G401 (cell line): ENCODE measurements at regions not wholly inside any gene's neighbourhood (a gene's known extent, or its start where the extent isn't known, plus 50 kb on each side); places are given as distances from the start of the nearest gene placed in this dataset.

Source experiments
- DNase-seq: peaks from one replicate; pipeline ENCODE4 v3.0.0-alpha.2; 2015; ENCODE audit warnings: low spot score
- in situ Hi-C: cut with HindIII; loops from 2 replicates; pipeline ENCODE4 v1.10.0; 2016; ENCODE audit warnings: low sequenced_read_pairs, mixed read lengths

DNA sequence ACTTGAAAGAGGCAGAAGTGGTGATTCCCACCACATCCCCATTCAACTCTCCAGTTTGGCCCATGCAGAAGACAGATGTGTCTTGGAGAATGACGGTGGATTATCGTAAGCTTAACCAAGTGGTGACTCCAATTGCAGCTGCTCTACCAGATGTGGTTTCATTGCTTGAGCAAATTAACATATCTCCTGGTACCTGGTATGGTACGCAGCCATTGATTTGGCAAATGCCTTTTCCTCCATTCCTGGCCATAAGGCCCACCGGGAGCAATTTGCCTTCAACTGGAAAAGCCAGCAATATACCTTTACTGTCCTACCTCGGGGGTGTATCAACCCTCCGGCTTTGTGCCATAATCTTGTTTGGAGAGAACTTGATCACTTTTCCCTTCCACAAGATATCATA, 411.5 kb upstream of the SMIM21 start:
- no peak for DNase-seq
- in situ Hi-C loops = no loop called here

DNA sequence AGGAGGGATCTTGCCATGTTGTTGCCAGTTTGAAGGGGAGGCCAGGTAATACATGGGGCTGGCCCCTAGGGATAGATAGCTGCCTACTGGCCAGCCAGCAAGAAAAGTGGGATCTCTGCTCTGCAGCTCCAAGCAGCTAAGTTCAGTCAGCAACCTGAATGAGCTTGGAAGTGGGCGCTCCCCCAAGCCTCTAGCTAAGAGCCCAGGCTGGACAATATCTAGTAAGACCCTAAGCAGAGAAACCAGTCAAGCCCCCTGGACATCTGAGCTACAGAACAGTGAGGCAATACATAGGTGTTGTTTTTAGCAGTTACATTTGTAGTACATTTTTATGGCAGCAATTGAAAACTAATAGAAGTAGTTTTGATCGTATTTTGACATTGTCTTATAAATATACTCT, 409.8 kb upstream of the SMIM21 start:
- no peak for DNase-seq
- in situ Hi-C loops = no loop called here

DNA sequence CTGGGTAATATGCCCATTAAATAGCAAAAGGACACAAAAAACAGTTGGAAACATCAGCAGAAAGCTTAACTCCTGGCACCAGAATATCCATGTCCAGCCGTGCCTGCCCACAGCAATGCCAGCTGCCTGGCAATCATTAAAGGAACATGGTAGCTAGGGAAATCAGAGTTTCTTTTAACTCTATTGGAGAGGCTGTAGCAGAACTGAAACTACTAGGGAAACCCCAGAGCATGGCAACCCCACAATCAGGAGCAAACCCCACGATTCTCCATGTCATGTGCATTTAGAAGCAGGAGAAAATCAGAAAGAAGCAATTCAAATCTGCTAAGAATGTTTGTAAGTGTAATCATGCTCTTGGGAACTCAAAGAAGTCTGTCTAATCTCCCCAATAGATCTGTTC, 409.0 kb upstream of the SMIM21 start:
- no peak for DNase-seq
- in situ Hi-C loops = no loop called here

DNA sequence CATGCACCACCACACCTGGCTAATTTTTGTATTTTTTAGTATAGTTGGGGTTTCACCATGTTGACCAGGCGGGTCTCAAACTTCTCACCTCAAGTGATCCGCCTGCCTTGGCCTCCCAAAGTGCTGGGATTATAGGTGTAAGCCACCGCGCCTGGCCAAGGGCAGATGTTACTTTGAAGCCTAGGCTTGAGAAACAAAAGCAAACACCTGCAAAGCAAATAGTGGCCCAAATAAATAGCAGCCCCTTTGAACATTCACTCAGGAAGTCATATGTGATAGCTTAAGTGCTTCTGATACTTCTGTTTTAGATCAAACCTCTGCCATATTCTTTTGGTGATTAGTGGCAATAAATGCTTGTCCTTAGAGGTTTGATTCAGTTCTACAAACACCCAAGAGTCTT, 404.5 kb upstream of the SMIM21 start:
- DNase-seq = no peak
- in situ Hi-C loops = no loop called here

DNA sequence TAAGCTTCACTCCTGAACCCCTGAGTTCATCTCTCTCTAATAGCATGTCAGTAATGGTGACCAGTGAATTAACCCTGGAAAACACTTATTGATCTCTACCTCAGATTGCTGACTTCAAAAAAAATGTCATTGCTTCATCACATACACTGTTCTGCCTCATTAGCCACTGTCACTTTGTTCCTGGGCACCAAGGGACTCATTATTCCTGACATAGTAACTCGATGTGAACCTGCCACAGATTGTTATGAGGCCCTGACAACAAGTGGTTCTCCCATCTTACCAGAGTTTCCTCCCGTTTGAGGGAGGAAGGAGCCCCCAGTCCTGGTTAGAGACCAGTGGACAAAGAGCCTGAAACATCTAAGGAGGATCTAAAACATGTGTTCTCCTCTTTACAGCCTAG, 403.3 kb upstream of the SMIM21 start:
- DNase-seq = no peak
- in situ Hi-C loops = no loop called here

DNA sequence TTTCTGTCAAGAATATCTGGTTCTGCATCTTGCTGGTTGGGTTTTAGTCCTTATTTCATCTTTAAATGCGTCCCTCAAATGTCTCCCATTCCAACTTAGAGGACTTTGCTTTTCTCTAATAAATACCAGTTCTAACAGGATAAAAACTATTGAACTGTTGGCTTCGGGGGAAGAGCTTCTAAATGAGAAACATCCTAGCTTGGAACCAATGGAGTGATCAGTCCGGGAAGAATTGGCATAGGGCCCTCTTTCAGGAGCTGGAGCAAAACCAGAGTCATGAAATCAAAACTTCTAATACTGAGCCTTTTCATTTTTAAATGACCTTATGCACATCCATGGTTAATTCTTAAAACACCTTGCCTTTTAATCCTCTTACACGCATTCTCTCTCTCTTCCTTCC, 401.6 kb upstream of the SMIM21 start:
- in situ Hi-C loops = no loop called here
- DNase-seq = no peak

DNA sequence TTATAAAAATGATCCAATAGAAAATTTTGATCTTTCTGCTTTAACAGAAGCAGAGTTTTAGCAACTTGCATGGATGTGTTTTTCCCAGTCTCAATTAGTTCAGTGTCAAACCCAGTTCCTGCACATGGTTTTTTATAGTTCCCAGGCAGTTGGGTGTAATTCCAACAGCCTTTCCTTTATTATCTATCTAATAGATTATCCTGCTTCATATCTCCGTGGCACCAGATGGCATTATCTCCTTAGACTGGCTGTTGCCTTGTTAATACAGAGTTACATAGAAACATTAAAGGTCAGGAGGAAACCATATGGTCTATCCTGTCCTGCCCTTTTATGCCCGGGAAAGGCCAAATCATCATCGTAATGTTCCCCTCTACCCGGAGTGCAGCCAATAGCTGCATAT, 400.9 kb upstream of the SMIM21 start:
- in situ Hi-C loops = no loop called here
- peak; percentile 2 for DNase-seq

DNA sequence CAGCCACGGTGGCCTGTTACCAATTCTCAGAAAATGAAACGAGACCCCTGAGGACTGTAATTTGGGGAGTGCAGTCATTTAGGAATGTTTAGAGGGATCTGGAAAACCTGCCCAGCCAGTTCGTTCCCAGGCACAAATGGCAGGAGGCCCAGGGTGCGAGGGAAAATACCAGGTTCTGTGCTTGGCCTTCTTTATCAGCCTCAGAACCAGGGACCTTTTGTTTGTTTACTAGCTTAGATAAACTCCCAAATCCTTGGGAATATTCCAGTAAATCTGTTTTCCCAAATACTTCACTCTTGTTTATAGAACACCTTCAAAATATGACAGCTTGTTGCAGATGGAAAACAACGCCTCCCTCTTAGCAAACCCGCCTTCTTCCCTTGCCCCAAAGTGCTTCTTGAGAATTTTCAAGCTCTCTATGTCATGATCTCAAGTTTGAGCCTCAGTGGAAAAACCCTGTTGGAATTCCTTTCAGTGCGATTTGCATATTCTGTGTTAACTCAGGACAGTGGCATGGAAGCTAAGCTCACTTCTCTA, 400.3 kb upstream of the SMIM21 start:
- no peak for DNase-seq
- in situ Hi-C loops = no loop called here

DNA sequence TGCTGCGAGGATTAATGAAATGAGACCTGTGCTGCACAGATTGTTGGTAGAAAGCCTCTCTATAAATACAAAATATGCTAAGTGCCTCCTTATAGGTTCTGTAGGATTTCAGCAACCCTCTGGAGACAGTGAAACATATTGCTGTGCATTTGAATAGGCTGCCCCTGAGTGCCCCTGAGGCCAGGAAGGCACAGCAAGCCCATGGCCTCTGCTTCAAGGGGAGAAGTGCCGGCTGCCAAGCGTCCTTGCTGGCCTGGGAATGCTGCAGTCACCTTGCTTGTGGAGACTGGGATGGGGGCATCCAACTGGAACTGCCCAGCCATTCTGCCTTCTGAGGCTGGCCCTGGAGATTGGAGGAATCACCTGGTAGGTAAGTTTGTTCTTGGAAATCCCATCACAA, 397.2 kb upstream of the SMIM21 start:
- in situ Hi-C loops = no loop called here
- no peak for DNase-seq

DNA sequence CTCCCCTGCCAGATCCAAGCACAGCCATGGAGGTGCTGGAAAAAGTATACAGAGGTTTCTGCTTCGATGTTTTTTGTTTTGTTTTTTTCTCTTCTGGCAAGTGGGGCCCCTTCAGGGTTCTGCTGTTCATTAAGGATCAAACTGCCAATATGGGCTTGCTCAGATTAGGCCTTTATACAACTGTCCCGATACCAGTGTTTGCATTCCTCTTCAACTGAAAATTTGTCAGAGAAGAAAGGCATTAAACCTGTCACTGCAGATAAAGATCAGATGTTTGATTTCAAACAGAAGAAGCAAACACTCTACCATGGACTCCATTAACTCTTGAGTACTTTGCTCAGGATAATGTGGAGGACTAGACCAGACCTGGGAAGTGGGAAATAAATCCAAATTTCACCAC, 396.0 kb upstream of the SMIM21 start:
- in situ Hi-C loops = no loop called here
- DNase-seq = no peak

DNA sequence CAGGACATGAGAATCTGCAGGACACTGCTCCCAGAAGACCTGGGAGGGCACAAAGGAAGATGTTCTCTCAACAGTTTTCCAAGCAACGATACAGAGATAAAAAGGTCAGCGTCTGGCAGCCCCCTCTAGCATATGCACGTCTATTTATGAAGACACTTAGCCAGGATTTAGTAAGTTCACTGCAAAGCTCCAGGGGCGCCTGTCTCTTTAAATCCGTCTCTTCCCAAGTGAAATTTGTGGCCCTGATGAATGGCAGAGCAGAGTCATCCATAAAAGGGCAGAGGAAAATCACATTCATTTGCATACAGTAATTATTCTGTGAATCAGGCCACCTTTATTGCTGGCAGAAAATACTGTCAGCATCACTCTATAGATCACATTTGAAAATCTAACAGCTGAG, 390.9 kb upstream of the SMIM21 start:
- in situ Hi-C loops = no loop called here
- DNase-seq = no peak

DNA sequence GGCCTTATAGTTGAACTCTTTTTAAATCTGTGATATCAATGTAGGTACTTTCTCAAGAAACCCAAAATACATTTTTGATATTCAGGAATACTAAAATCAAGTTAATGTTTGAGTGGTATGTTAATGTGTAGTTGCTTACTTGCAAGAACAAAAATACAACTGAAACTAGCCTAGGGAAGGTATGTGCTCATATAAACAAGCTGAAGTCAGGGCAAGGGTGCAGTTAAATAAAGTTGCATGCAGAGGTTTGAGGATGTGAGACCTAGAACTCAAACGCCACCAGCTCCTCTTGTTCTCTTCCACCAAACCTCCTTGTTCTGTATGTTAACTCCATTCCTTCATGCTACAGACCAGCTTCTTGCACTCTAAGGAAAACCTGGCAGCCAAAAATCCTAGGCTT, 388.3 kb upstream of the SMIM21 start:
- no peak for DNase-seq
- in situ Hi-C loops = no loop called here

DNA sequence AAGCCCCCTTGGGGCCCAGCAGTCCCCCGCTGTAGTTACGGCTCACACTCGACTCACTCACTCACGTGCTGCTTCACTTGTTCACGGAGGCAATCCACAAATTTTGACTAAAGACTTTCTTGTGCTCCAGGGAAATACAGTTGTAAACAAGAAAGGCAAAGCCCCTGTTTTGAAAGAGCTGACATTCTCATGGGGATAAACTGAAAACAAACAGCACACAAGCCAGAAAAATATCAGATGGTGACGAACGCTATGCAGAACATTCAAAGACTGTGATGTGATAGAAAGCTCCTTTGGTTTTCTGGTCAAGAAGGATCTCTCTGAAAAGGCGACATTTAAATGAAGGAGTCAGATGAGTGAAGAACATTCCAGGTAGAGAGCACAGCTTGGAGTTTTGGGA, 385.3 kb upstream of the SMIM21 start:
- in situ Hi-C loops = no loop called here

DNA sequence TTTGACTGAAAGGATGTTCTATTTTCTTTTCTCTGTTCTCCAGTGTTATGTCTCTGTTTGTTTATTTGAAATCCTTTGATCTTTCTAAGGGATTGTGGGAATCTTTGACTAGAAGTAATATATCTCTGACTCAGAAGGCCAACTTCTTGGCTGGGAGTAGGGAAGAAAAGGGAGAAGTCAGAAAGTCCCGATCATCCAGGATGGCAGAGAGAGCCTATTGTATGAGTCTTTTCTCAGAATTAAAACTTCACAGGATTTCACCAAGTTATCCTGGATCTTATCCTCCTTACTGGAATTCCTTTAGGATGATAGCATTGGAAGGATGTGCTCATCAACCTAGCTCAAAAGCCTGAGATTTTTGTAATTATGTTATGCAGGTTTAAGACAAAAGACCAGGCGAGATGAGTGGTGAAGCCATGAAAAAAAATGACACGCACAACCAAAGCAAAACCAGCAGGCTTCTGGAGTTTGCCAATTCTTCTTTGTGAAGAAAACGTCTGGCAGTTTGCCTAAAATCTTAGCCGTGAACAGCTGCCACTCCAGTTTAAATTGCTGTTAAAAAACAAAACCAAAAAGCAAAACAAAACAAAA, 383.6 kb upstream of the SMIM21 start:
- DNase-seq = no peak

More for the DNA sequence above, 385.3 kb upstream of the SMIM21 start:
- no peak for DNase-seq

DNA sequence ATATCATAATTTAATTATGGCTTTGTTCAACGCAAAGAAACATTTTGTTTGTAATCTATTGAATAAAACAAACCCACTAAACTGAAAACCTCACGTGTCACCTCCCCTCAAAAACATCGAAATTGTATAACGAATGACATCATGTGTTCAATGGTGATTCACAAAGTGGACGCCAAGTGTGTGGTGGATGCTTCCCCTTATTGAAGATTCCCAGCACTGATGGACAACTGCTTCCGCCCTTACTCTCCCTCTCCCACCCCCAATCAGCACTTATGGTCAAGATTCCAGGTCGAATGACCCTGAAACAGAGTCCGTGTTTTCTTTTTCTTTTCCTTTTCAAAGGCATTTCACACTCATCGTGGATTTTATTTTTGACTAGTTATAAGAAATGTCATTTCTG, 383.0 kb upstream of the SMIM21 start:
- DNase-seq = no peak
- in situ Hi-C loops = no loop called here

More for the DNA sequence above, 383.6 kb upstream of the SMIM21 start:
- in situ Hi-C loops = no loop called here

DNA sequence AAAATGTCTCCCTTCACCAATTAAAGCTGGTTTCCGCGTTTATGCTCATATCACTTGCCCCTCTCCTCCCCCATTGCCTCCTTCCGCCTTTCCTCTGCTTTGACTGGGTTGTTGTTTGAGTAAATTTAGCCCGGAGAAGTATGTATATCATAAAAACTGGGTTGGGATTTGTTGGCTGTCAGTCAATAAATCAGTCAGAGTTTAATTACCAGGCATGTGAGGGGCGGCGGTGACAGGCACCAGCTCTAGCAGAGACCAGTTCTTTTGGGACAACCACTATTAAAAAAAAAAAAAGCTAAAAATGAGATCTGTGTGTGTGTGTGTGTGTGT, 382.4 kb upstream of the SMIM21 start:
- no peak for DNase-seq
- in situ Hi-C loops = no loop called here

DNA sequence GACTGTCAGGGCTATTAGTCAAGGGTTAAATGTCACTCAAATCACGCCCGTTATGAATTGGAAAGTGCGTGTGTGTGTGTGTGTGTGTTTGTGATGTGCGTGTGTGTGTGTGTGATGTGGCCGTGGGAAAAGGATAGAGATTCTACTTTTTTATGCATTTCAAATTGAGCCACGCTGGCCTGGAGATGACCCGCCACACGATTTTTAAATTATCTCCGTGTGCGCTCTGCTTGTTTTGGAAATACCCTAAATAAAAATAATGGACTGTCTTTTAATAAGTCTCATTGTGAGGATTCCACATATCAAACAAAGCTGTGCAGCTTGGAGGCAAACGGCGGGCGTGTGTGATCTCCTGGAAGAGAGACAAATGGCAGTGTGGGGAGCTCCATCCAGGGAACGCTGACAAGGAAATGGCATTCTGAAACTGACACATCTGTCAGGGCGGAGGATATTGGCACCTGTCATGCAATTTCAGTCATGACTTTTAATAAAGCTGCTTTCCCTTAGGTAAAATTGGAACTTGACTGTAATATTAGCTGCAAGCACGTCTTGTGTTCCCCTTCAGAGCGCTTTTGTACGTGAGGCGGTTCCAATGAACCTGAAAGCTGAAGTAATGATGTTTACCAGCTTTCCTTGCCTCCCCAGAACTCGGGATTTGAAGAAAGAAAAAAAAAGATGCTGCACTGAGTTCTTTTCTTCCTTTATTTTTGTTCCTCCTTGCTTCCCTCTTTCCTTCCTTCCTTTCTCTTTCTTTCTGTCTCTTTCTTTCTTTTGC, 381.8 kb upstream of the SMIM21 start:
- in situ Hi-C loops = no loop called here
- no peak for DNase-seq

DNA sequence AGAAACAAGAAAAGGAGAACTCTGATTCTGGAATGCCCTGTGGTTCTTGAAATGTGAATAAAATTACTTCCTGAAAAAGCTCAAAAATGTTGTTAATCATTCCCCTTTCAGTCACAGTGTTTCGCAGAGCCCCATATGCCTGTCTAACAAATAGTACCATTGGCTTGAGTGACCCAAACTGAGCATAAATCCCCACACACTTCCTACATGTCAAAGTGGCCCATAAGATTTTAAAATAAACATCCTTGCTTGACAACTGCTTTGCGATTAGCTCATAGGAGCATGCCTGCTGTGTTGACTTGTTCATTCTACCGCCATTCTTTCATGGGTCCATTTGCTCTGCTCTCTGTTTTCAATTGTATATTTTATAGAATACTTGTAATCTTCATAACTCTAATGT, 377.8 kb upstream of the SMIM21 start:
- in situ Hi-C loops = no loop called here

DNA sequence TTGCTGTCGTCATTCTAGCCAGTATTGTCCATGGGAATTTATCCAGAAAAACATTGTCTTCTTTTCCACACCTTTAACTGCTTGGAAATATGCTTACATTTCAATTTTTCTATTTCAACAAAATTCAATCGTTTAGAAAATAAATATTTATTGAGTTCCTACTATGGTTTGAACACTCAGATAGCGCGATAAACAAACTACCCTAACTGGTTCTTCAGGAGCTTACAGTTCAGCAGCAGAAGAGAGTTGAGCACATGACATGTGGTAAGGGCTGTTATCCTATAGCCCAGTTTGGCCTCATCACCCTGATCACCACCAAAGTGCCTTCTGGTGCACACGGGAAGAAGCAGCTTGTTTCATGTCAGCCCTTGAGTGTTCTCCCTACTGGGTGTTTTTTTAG, 375.2 kb upstream of the SMIM21 start:
- in situ Hi-C loops = no loop called here
- no peak for DNase-seq

More for the DNA sequence above, 377.8 kb upstream of the SMIM21 start:
- no peak for DNase-seq

DNA sequence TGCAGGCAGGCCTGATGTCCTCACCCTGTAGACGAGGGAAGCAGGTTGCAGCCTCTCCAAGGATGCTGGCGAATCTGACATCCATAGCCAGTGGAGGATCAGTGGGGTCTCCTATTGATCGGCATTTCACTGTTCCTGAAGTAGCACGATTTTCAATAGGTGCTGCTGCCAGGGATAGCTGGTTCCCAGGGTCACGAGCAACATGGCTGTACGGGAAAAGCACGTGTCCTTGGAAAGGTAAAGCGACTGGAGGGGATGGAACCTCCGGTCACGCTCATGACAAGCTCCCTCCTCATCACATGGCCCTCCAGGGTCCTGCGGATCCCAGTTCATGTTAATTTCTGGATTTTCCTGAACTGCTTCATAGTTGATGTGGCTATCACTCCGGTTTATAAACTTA, 373.7 kb upstream of the SMIM21 start:
- in situ Hi-C loops = no loop called here

DNA sequence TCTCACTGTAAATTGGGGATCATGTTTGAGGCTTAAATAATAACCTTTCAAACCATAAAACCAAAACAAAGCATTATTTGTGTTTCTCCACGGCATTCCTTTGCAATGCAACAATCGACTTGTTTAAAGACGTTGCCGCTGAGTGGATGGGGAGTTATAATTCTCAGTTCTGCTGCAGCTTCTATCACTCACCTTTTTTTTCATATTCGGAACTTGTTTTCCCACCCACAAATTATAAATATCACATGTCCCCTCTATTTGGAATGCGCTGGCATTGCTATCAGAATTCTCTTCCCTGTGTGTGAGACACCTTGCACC, 372.8 kb upstream of the SMIM21 start:
- DNase-seq = no peak
- in situ Hi-C loops = no loop called here

More for the DNA sequence above, 373.7 kb upstream of the SMIM21 start:
- no peak for DNase-seq
